ENCODE measurements at regions not wholly inside any gene's neighbourhood (a gene's known extent, or its start where the extent isn't known, plus 50 kb on each side); places are given as distances from the start of the nearest gene placed in this dataset.

DNA sequence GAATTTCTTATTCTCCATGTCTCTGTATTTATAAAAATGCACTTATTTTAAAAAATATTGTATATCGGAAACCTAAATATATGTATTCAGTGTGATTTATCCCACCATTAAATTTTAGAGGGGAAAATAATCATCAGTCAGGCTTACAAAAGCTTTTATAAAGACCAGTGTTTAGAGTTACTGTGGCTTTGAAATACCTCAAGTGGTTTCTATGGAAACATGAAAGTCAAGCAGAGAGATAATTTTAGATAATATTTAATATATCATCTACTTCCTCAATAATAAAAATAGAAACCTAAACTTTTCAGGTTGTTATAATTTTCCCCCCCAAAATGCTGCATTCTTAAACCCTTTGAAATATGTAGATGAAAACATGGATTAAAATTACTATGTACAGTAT, 332.9 kb upstream of the PITX2 start:
- no peaks in the 10 kb centered on the region for H3K79me1 ChIP-seq (ENCODE audit: low read depth, low read length)
- no peak overlapping the region for H3K9ac ChIP-seq (replicated peaks in 1 of 4; ENCODE audit: extremely low read depth in 1 of 4, low read depth in 3 of 4, low read length in 3 of 4)
- H2BK15ac ChIP-seq (ENCODE audit: low read length): no peak overlapping the region
- no peak overlapping the region for H2BK5ac ChIP-seq (ENCODE audit: low read depth, low read length)
- H3K79me2 ChIP-seq (ENCODE audit: control insufficient read depth in 1 of 2, insufficient read depth in 2 of 2, low read length in 2 of 2): no peaks in the 10 kb centered on the region
- no peak for DNase-seq (ENCODE audit: low read depth in 1 of 2, low spot score in 2 of 2)
- POLR2A ChIA-PET (ENCODE audit: partially characterized antibody): no interaction called here
- no peaks in the 10 kb centered on the region for H4K20me1 ChIP-seq (replicated peaks in 1 of 2; ENCODE audit: control insufficient read depth in 1 of 2, insufficient read depth in 2 of 2, low read length in 2 of 2)
- H4K8ac ChIP-seq (ENCODE audit: extremely low read depth, insufficient read depth, low read length): no peak overlapping the region
- H3K9me3 ChIP-seq (ENCODE audit: insufficient read depth in 2 of 2, low read depth in 1 of 2, low read length in 1 of 2): no peaks in the 10 kb centered on the region
- no peaks in the 10 kb centered on the region for H3K23me2 ChIP-seq (ENCODE audit: low read depth, low read length)
- H3K56ac ChIP-seq (replicated peaks; ENCODE audit: insufficient read length, low read depth, low read length): no peak overlapping the region
- no peak overlapping the region for H3K23ac ChIP-seq (ENCODE audit: insufficient read length)
- H3K14ac ChIP-seq (ENCODE audit: insufficient read length): no peak overlapping the region
- H2AFZ ChIP-seq (ENCODE audit: low read length): no peak overlapping the region
- no peak overlapping the region for H3K18ac ChIP-seq (ENCODE audit: extremely low read depth, low read length)
- H3K27ac ChIP-seq (ENCODE audit: low read depth, low read length): no peak overlapping the region
- H2BK120ac ChIP-seq (replicated peaks; ENCODE audit: low read depth, low read length): no peak overlapping the region
- WGBS, 2 experiments (ENCODE audit: extremely low coverage in 1 of 2, insufficient coverage in 1 of 2, insufficient read length in 1 of 2, insufficient replicate concordance in 2 of 2, low coverage in 1 of 2, low lambda C conversion rate in 2 of 2, missing lambda C conversion rate in 1 of 2): 100% methylated on average over 1 of the region's 1 CpG; no CpG with 5 or more reads in 1 of the 2 experiments
- TF ChIP-seq, protein P1, sequence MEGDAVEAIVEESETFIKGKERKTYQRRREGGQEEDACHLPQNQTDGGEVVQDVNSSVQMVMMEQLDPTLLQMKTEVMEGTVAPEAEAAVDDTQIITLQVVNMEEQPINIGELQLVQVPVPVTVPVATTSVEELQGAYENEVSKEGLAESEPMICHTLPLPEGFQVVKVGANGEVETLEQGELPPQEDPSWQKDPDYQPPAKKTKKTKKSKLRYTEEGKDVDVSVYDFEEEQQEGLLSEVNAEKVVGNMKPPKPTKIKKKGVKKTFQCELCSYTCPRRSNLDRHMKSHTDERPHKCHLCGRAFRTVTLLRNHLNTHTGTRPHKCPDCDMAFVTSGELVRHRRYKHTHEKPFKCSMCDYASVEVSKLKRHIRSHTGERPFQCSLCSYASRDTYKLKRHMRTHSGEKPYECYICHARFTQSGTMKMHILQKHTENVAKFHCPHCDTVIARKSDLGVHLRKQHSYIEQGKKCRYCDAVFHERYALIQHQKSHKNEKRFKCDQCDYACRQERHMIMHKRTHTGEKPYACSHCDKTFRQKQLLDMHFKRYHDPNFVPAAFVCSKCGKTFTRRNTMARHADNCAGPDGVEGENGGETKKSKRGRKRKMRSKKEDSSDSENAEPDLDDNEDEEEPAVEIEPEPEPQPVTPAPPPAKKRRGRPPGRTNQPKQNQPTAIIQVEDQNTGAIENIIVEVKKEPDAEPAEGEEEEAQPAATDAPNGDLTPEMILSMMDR (IDR thresholded peaks at IDR 0.05; ENCODE audit: control extremely low read depth in 1 of 3, insufficient read depth in 1 of 3, low read depth in 1 of 3, low read length in 3 of 3): no peak
- no peak for TF ChIP-seq RBBP5 (IDR thresholded peaks at IDR 0.05; ENCODE audit: borderline replicate concordance, low read depth, low read length)
- TF ChIP-seq ZNF274 (IDR thresholded peaks at IDR 0.05; ENCODE audit: borderline replicate concordance, extremely low read depth, low read length): no peak
- no peak for TF ChIP-seq SP1 (IDR thresholded peaks at IDR 0.05; ENCODE audit: low read depth, low read length)
- no peak for TF ChIP-seq GABPA (IDR thresholded peaks at IDR 0.05; ENCODE audit: borderline replicate concordance, insufficient read depth, low read length)
- no peak overlapping the region for H3K4me3 ChIP-seq (ENCODE audit: extremely low read depth in 1 of 4, insufficient read depth in 2 of 4, low read depth in 3 of 4, low read length in 4 of 4)
- H3K27me3 ChIP-seq (replicated peaks in 1 of 4; ENCODE audit: control insufficient read depth in 3 of 4, extremely low read depth in 1 of 4, insufficient read depth in 3 of 4, low read length in 3 of 4): no peaks in the 10 kb centered on the region
- H3K4me1 ChIP-seq (replicated peaks in 1 of 4; ENCODE audit: control insufficient read depth in 3 of 4, insufficient read depth in 4 of 4, low read length in 3 of 4): no peaks in the 10 kb centered on the region
- no peak overlapping the region for H3K4me2 ChIP-seq (ENCODE audit: insufficient read depth in 1 of 2, low read depth in 2 of 2, low read length in 2 of 2)
- CTCF ChIA-PET (ENCODE audit: partially characterized antibody): no interaction called here
- H3K36me3 ChIP-seq (ENCODE audit: control insufficient read depth in 2 of 4, insufficient read depth in 4 of 4, low read length in 3 of 4): no peaks in the 10 kb centered on the region
- H2AK5ac ChIP-seq (ENCODE audit: low read depth, low read length): no peak overlapping the region
- no peak overlapping the region for H3K4ac ChIP-seq (replicated peaks; ENCODE audit: insufficient read length, low read depth, low read length)
- H4K5ac ChIP-seq (ENCODE audit: insufficient read length, low read depth, low read length): no peak overlapping the region
- no peak overlapping the region for H4K91ac ChIP-seq (replicated peaks; ENCODE audit: insufficient read length, low read length)
- no peak overlapping the region for H2BK20ac ChIP-seq (ENCODE audit: low read length)
- no peak for FAIRE-seq
- H2BK12ac ChIP-seq (ENCODE audit: low read depth, low read length): no peak overlapping the region
